Activated CD4-positive, alpha-beta T cell treated with anti-CD3 and anti-CD28 coated beads, Interleukin-2, amount 50 U/mL, for 16 hours (primary cell): ENCODE measurements at regions not wholly inside any gene's neighbourhood (a gene's known extent, or its start where the extent isn't known, plus 50 kb on each side); places are given as distances from the start of the nearest gene placed in this dataset.

Source experiments
- DNase-seq: peaks from one replicate; pipeline ENCODE4 v3.0.0-alpha.2; 2020

GRCh38 chr20:7272512-7272911 is 505.0 kb downstream of the BMP2 start:
- no peak for DNase-seq

GRCh38 chr20:7274870-7275269 is 507.4 kb downstream of the BMP2 start:
- no peak for DNase-seq

GRCh38 chr20:7275645-7276237 is 508.3 kb downstream of the BMP2 start:
- no peak for DNase-seq

GRCh38 chr20:7285918-7286556 is 518.6 kb downstream of the BMP2 start:
- DNase-seq = peak; percentile 36

GRCh38 chr20:7291323-7291943 is 523.9 kb downstream of the BMP2 start:
- no peak for DNase-seq

- DNase-seq = no peak
Measured at GRCh38 chr20:7291946-7292345, 524.5 kb downstream of the BMP2 start.

- DNase-seq = no peak
Measured at GRCh38 chr20:7294816-7295360, 527.4 kb downstream of the BMP2 start.

GRCh38 chr20:7301807-7302206 is 534.3 kb downstream of the BMP2 start:
- no peak for DNase-seq

GRCh38 chr20:7302250-7302649 is 534.8 kb downstream of the BMP2 start:
- DNase-seq = no peak

GRCh38 chr20:7305976-7306375 is 538.5 kb downstream of the BMP2 start:
- DNase-seq = no peak

GRCh38 chr20:7308163-7308562 is 540.7 kb downstream of the BMP2 start:
- DNase-seq = no peak

GRCh38 chr20:7313047-7313446 is 545.6 kb downstream of the BMP2 start:
- no peak for DNase-seq

- DNase-seq = no peak
Measured at GRCh38 chr20:7323957-7324356, 556.5 kb downstream of the BMP2 start.

GRCh38 chr20:7327810-7328209 is 560.3 kb downstream of the BMP2 start:
- DNase-seq = no peak

GRCh38 chr20:7330850-7331249 is 563.4 kb downstream of the BMP2 start:
- no peak for DNase-seq

- no peak for DNase-seq
Measured at GRCh38 chr20:7332169-7332568, 564.7 kb downstream of the BMP2 start.

- no peak for DNase-seq
Measured at GRCh38 chr20:7333841-7334240, 566.4 kb downstream of the BMP2 start.

GRCh38 chr20:7346026-7346425 is 578.5 kb downstream of the BMP2 start:
- no peak for DNase-seq

- DNase-seq = no peak
Measured at GRCh38 chr20:7346562-7346961, 579.1 kb downstream of the BMP2 start.

- no peak for DNase-seq
Measured at GRCh38 chr20:7347409-7347808, 579.9 kb downstream of the BMP2 start.

GRCh38 chr20:7348253-7348652 is 580.8 kb downstream of the BMP2 start:
- no peak for DNase-seq

GRCh38 chr20:7352165-7352564 is 584.7 kb downstream of the BMP2 start:
- DNase-seq = no peak

GRCh38 chr20:7355051-7355450 is 585.2 kb downstream of the HAO1 start:
- DNase-seq = no peak

- no peak for DNase-seq
Measured at GRCh38 chr20:7358670-7359069, 581.6 kb downstream of the HAO1 start.
